ENCODE measurements at regions not wholly inside any gene's neighbourhood (a gene's known extent, or its start where the extent isn't known, plus 50 kb on each side); places are given as distances from the start of the nearest gene placed in this dataset.

DNA sequence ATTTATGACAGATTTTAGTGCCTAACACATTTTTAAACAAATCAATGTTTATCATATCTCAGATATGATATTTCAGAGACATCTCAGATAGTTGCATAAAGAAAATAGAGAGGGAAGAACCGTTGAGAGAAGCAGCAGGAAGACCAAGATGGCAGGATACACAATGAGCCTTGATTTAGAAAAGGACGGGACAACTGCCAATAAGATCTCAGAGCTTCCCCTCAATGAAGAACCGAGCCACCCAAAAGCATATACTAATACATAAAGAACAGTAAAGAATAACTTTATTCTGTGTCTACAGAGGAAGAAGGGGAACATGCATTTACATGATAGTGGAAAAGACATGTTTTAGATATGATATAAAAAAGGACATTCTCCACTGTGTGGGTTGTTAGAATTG, 375.9 kb upstream of the SOX5 start:
- FAIRE-seq (no peak), DNase-seq (ENCODE audit: insufficient read length) (no peak)
- no peak for TF ChIP-seq POLR2AphosphoS5 (IDR thresholded peaks at IDR 0.05; ENCODE audit: low read depth, low read length)
- TF ChIP-seq POLR2A (IDR thresholded peaks at IDR 0.05; ENCODE audit: low read depth, low read length): no peak
- TF ChIP-seq TAF1 (IDR thresholded peaks at IDR 0.05; ENCODE audit: borderline replicate concordance, low read depth, low read length): no peak

DNA sequence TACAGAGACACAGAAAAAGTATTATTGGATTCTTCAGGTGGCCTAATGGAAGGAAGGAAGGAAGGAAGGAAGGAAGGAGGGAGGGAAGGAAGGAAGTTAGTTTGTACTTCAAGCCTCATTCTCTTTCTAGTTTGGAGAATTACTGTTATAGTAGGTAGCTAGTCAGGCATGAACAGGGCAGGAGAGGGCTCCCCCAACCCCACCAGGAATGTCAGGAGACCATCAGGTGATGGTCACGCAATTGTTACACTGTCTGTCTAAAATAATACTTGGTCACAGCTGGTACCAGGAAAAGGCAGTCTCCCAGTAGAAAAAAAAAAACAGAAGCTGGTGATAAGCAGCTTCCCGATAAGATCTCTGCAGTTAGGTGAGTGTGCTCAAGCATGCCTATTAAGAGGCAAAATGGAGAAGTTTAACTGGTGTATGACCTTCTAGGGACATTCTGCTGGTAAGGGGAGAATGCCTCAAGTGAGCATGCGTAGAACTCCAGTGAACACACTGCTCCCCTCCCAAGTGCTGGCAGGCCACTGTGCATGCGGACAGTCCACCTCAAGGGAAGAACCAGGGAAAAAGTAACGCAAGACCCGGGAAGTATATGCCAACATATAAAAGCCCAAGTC, 358.4 kb upstream of the SOX5 start:
- DNase-seq (ENCODE audit: insufficient read length) (no peak), FAIRE-seq (no peak)
- TF ChIP-seq POLR2AphosphoS5 (IDR thresholded peaks at IDR 0.05; ENCODE audit: low read depth, low read length) (no peak), TAF1 (IDR thresholded peaks at IDR 0.05; ENCODE audit: borderline replicate concordance, low read depth, low read length) (no peak), POLR2A (IDR thresholded peaks at IDR 0.05; ENCODE audit: low read depth, low read length) (no peak)

DNA sequence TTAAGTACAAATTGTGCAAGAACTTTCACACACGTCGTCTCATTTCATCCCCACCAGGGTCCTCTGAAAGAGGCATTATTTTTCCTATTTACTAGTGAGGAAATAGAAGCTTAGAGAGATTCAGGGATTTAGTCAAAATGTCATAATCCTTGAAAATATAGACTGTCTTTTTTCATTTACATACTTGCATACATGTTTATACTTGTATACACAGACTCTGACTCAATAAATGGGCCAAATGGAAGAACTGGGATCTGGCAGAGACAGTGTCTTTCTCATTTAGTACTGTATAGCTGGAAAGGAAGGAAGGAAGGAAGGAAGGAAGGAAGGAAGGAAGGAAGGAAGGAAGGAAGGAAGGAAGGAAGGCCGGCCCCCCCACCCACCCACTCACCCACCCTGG, 357.7 kb upstream of the SOX5 start:
- TF ChIP-seq POLR2A (IDR thresholded peaks at IDR 0.05; ENCODE audit: low read depth, low read length): no peak
- TF ChIP-seq TAF1 (IDR thresholded peaks at IDR 0.05; ENCODE audit: borderline replicate concordance, low read depth, low read length): no peak
- no peak for TF ChIP-seq POLR2AphosphoS5 (IDR thresholded peaks at IDR 0.05; ENCODE audit: low read depth, low read length)
- no peak for DNase-seq (ENCODE audit: insufficient read length)
- no peak for FAIRE-seq

DNA sequence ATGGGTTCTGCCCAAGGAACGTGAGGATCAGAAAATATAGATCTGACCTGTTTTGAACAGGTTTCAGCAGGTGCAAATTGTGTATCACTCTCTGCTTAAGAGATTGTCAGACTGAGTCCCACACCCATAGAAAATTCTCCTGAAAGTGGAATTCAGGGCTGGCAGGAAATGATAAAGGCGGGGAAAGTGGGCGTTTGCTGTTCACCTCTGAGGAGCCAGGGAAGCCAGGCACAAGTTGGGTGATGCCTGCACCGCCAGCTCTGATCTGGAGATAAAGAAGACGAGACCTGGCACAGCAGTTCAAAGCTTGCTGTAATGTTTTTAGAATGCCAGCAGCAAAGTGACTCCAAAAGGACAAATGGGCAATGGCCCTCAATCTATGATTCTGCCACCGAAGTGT, 356.5 kb upstream of the SOX5 start:
- no peak for TF ChIP-seq TAF1 (IDR thresholded peaks at IDR 0.05; ENCODE audit: borderline replicate concordance, low read depth, low read length)
- no peak for TF ChIP-seq POLR2AphosphoS5 (IDR thresholded peaks at IDR 0.05; ENCODE audit: low read depth, low read length)
- FAIRE-seq (no peak), DNase-seq (ENCODE audit: insufficient read length) (no peak)

DNA sequence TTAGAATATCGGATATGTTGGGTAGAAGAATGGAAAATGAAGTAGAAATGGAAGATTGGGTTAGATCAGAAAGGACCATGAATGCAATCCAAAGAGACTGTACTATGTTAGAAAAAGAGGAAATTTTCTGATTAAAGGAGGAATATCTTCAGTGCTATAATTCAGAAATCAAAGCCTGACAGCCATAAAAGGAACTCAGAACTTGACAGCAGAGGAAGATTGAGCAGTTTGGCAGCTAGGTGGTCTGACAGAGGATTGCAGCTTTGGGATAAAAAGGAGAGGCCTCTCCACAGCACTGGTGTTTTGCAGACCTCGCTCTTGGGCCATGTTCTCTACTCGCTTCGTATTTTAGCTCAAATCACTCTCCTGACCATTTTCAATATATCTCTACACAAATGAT, 354.8 kb upstream of the SOX5 start:
- FAIRE-seq (no peak), DNase-seq (ENCODE audit: insufficient read length) (no peak)
- TF ChIP-seq POLR2AphosphoS5 (IDR thresholded peaks at IDR 0.05; ENCODE audit: low read depth, low read length): no peak

DNA sequence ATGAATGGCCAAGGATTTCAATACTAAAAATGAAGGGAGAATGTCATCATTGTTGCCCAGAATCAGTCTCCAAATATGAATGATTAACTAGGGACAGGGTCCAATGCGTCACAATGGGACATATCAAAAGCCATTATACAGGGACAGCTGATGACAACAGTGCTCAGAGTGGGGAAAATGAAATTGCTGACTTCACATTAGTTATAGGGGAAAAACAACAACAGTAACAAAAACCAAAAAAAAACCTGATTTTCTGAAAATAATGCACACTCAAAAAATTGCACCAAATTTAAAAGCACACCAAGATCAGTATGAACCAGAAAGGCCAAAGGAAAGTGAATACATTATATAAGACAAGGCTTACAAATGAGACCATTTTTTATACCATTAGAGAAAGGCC, 353.2 kb upstream of the SOX5 start:
- TF ChIP-seq POLR2AphosphoS5 (IDR thresholded peaks at IDR 0.05; ENCODE audit: low read depth, low read length): no peak
- TF ChIP-seq POLR2A (IDR thresholded peaks at IDR 0.05; ENCODE audit: low read depth, low read length): no peak
- no peak for TF ChIP-seq TAF1 (IDR thresholded peaks at IDR 0.05; ENCODE audit: borderline replicate concordance, low read depth, low read length)
- FAIRE-seq (no peak), DNase-seq (ENCODE audit: insufficient read length) (no peak)

DNA sequence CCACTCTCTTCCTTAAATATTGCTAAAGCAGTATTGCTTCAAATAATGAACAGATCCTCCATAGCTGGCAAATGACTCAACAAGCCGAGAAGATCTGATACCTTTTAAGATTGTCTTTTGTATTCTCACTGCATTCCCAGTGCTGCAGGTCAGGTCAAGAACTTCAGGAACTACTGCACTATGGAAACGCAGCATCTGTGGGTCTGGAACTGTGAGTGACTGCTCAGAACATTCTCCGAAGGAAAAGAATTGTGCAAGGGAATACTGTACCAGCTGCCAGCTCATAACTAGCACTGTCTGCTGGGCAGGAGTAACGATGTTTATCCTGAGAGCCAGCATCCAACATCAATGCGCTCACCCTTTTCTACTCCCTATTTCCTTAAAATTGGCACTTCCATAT, 348.0 kb upstream of the SOX5 start:
- DNase-seq (ENCODE audit: insufficient read length): no peak
- FAIRE-seq: no peak
- TF ChIP-seq POLR2AphosphoS5 (IDR thresholded peaks at IDR 0.05; ENCODE audit: low read depth, low read length): no peak
- TF ChIP-seq TAF1 (IDR thresholded peaks at IDR 0.05; ENCODE audit: borderline replicate concordance, low read depth, low read length): no peak
- no peak for TF ChIP-seq POLR2A (IDR thresholded peaks at IDR 0.05; ENCODE audit: low read depth, low read length)

DNA sequence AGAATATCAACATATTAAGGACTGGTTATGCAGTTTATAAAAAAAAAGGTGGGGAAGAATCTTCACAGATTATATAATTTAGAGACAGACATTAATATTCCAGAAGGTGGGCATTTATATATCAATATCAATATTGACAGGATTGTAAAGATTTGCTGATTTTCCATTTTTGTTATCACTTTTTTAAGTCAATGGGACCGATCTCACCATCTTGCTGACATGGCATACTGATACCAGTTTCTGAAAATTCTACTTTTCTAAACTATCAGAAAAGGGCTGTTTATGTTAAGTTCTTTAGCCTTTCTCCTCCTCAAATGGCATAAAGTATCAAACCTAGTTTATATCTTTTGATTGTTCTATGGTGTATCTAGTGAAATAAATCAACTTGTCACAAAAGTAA, 344.1 kb upstream of the SOX5 start:
- DNase-seq (ENCODE audit: insufficient read length) (no peak), FAIRE-seq (no peak)
- TF ChIP-seq POLR2A (IDR thresholded peaks at IDR 0.05; ENCODE audit: low read depth, low read length) (no peak), POLR2AphosphoS5 (IDR thresholded peaks at IDR 0.05; ENCODE audit: low read depth, low read length) (no peak), TAF1 (IDR thresholded peaks at IDR 0.05; ENCODE audit: borderline replicate concordance, low read depth, low read length) (no peak)

DNA sequence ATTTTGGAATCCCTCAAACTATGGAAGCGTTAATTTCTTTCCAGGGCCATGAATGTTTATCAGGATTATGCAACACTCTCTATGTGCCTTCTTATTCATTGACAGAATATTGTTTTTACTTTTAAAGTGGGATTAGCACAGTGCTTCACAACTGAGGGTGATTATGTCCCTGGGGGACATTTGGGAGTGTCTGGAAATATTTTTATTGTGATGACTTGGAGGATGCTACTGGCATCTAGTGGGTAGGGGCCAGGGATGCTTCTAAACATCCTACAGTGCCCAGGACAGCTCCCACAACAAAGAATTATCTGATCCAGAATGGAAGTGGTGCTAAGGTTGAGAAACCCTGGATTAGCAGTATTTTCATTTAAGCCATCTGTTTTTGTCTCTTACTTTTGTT, 338.5 kb upstream of the SOX5 start:
- FAIRE-seq (no peak), DNase-seq (ENCODE audit: insufficient read length) (no peak)
- TF ChIP-seq POLR2AphosphoS5 (IDR thresholded peaks at IDR 0.05; ENCODE audit: low read depth, low read length) (no peak), TAF1 (IDR thresholded peaks at IDR 0.05; ENCODE audit: borderline replicate concordance, low read depth, low read length) (no peak), POLR2A (IDR thresholded peaks at IDR 0.05; ENCODE audit: low read depth, low read length) (no peak)

DNA sequence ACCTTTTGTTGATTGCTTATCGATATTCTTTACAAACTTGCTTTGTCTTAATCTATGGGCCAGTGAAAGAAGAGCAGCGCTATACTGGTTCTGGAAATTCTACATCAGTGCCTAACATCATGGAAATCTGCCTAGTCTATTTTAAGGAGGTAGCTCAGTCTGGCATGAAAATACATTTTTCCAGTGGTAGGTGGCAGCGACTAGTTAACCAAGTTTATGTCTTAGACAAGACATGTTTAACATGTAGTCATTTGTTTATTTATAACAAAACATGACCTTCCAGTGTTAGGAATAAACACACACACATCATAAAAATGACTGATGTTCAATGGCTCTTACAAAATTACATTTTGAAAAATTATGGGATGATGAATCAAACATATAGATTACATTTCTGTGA, 336.0 kb upstream of the SOX5 start:
- DNase-seq (ENCODE audit: insufficient read length) (no peak), FAIRE-seq (no peak)
- TF ChIP-seq POLR2AphosphoS5 (IDR thresholded peaks at IDR 0.05; ENCODE audit: low read depth, low read length) (no peak), POLR2A (IDR thresholded peaks at IDR 0.05; ENCODE audit: low read depth, low read length) (no peak), TAF1 (IDR thresholded peaks at IDR 0.05; ENCODE audit: borderline replicate concordance, low read depth, low read length) (no peak)

DNA sequence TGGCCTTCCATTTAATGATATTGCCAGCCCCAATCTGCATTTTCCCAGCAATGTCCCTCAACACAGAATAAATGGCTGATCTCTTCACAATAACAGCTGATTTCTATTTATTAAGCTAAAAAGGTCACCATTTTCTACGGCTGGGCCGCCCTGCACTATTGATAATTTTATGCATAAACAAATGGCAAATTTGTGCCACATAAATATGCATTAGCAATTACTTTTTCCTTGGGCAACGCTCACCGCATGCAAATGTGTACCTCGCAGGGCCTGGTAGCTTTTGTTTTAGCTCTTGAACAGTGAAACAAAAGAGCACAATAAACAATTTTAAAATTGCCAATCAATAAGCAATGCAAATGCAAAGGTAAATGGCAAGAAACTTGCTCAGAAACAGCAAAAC, 331.9 kb upstream of the SOX5 start:
- TF ChIP-seq TAF1 (IDR thresholded peaks at IDR 0.05; ENCODE audit: borderline replicate concordance, low read depth, low read length) (no peak), POLR2AphosphoS5 (IDR thresholded peaks at IDR 0.05; ENCODE audit: low read depth, low read length) (no peak), POLR2A (IDR thresholded peaks at IDR 0.05; ENCODE audit: low read depth, low read length) (no peak)
- FAIRE-seq (no peak), DNase-seq (ENCODE audit: insufficient read length) (no peak)

DNA sequence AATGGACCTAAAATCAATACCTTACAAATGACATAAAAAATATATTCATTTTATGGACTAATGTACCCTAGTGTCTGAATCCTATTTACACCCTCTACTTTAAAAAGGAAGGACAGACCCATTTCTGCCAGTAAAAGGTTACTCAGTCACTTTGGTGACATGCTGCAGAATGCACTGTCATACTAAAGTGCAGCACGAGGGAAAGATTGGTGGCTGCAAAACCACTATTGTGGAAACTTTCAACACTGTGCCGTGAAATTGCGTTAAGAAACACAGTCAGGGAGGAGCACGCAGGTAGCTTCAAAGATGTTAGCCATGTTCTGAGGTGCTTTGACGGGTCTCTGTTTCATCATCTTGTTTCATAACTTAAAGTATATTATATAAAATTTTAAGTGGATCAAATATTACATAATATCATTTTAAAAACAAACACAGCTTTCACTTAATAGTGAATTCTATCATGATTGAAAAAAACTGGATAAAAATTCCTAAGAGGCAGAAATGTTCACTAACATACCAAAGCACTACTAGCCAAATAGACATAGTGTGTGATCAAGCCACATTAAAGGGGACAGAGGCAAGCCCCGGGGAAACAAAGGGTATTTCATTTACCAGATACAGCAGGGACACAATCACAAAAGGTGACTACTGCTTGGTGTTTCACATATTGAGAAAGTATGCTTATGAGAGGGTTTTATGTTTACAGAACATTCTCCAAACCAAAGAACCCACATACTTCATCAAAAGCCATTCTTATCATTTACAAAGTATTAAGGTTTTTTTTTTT, 330.8 kb upstream of the SOX5 start:
- no peak for DNase-seq (ENCODE audit: insufficient read length)
- FAIRE-seq: no peak
- no peak for TF ChIP-seq POLR2AphosphoS5 (IDR thresholded peaks at IDR 0.05; ENCODE audit: low read depth, low read length)
- TF ChIP-seq POLR2A (IDR thresholded peaks at IDR 0.05; ENCODE audit: low read depth, low read length): no peak

Data from GM12892 (cell line).